Erythroblast (primary cell): ENCODE measurements at regions not wholly inside any gene's neighbourhood (a gene's known extent, or its start where the extent isn't known, plus 50 kb on each side); places are given as distances from the start of the nearest gene placed in this dataset.

Experiments used
- GATA1 ChIP-seq: IDR thresholded peaks from 2 replicates; pipeline ENCODE4 v1.6.1; 2011; ENCODE audit warnings: low read depth, mild to moderate bottlenecking, control low read depth, low read length, moderate library complexity
- POLR2A ChIP-seq: IDR thresholded peaks from 2 replicates; pipeline ENCODE4 v1.6.1; 2011; ENCODE audit warnings: mild to moderate bottlenecking, low read length

DNA sequence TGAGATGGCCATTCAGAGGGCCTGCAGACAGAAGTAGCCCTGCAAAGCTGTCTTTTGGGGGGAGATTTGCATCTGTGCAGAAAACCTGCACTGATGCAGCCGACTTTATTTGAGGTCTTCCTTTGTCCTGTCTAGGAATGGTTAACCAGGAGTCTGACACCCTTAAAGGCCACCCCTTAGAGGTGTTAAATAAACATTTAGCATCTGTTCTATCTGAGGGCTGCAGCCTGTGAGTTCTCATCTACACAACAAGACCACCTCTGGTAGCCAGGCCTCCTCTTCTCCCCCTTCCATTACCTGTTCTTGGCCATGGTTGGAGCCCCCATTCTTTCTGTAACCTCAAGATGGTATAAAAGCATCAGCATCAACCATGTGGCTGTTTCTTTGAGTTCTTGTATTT, 214.4 kb upstream of the HS6ST1 start:
- no peak for TF ChIP-seq POLR2A
- no peak for TF ChIP-seq GATA1
